ENCODE measurements at regions not wholly inside any gene's neighbourhood (a gene's known extent, or its start where the extent isn't known, plus 50 kb on each side); places are given as distances from the start of the nearest gene placed in this dataset.
A peak's percentile ranks its signal among the peaks of the same experiment; 100 is the strongest.

DNA sequence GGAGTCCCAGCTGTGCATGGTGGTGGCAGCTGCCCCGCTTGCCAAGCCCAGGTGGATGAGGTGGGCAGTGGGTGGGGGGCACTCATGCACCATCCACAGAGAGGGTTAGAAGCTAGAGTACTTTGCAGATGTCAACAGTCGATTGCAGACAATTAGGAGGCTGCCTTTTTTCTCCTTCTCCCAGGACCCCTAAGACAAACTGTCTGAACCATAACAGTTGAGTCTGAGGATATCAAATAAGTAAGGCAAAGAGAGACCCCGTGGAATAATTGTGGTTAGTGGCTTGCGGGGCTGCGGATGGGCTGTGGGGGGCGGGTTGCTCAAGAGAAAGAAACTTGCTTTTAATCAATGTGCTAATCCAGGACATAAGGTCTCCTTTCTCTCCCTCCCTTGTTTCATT is 926.2 kb downstream of the VRK1 start:
- DNase-seq (no peak), ATAC-seq (ENCODE audit: insufficient read depth, low FRiP score) (no peak)
- Histone ChIP-seq H3K27me3 (ENCODE audit: control insufficient read depth in 3 of 3, insufficient read depth in 3 of 3, low read length in 2 of 3) (no peaks in the 10 kb centered on the region), H3K27ac (ENCODE audit: low read depth in 1 of 2, low read length in 1 of 2) (no peak overlapping the region), H3K4me1 (ENCODE audit: control insufficient read depth in 5 of 5, insufficient read depth in 5 of 5, low read length in 5 of 5) (peaks cover 0 to 2% (median 0%) of the 10 kb centered on the region in 5 donors), H3K9me3 (ENCODE audit: control insufficient read depth in 4 of 4, insufficient read depth in 3 of 4, low read length in 3 of 4) (peaks cover 0 to 3% (median 0%) of the 10 kb centered on the region in 4 donors), H3K36me3 (ENCODE audit: control insufficient read depth in 4 of 4, insufficient read depth in 4 of 4, low read length in 4 of 4) (no peaks in the 10 kb centered on the region), H3K4me3 (no peak overlapping the region), H3K9ac (ENCODE audit: insufficient read depth in 1 of 2, low read length in 2 of 2) (no peak overlapping the region)
- TF ChIP-seq, protein P1, sequence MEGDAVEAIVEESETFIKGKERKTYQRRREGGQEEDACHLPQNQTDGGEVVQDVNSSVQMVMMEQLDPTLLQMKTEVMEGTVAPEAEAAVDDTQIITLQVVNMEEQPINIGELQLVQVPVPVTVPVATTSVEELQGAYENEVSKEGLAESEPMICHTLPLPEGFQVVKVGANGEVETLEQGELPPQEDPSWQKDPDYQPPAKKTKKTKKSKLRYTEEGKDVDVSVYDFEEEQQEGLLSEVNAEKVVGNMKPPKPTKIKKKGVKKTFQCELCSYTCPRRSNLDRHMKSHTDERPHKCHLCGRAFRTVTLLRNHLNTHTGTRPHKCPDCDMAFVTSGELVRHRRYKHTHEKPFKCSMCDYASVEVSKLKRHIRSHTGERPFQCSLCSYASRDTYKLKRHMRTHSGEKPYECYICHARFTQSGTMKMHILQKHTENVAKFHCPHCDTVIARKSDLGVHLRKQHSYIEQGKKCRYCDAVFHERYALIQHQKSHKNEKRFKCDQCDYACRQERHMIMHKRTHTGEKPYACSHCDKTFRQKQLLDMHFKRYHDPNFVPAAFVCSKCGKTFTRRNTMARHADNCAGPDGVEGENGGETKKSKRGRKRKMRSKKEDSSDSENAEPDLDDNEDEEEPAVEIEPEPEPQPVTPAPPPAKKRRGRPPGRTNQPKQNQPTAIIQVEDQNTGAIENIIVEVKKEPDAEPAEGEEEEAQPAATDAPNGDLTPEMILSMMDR (IDR thresholded peaks at IDR 0.05; ENCODE audit: control extremely low read depth, extremely low read depth) = no peak
- WGBS, 2 donors = 46 to 70% methylated on average over 6 of the region's 6 CpGs

DNA sequence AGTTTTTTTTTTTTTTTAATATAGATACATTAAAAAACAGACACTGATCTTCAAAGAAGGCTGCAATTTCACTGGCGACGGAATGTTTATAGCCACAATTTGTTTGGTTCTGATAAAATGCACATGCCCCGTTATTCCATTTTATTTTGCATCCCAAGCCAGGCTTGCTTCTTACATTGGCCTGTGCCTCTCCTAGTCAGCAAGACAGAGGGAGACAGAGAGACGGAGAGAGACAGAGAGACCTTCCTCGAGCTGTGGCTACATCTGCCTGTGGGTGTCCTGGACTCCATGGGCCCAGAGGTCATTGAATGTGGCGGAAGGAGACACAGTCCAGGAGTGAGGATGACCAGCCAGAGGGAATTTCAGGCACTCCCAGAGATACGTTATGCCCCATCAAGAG is 926.6 kb downstream of the VRK1 start:
- Histone ChIP-seq H3K27me3 (ENCODE audit: control insufficient read depth in 3 of 3, insufficient read depth in 3 of 3, low read length in 2 of 3) (no peaks in the 10 kb centered on the region), H3K4me1 (ENCODE audit: control insufficient read depth in 5 of 5, insufficient read depth in 5 of 5, low read length in 5 of 5) (peaks cover 0 to 2% (median 0%) of the 10 kb centered on the region in 5 donors), H3K9ac (ENCODE audit: insufficient read depth in 1 of 2, low read length in 2 of 2) (no peak overlapping the region), H3K36me3 (ENCODE audit: control insufficient read depth in 4 of 4, insufficient read depth in 4 of 4, low read length in 4 of 4) (no peaks in the 10 kb centered on the region), H3K4me3 (no peak overlapping the region), H3K9me3 (ENCODE audit: control insufficient read depth in 4 of 4, insufficient read depth in 3 of 4, low read length in 3 of 4) (peaks cover 0 to 3% (median 0%) of the 10 kb centered on the region in 4 donors), H3K27ac (ENCODE audit: low read depth in 1 of 2, low read length in 1 of 2) (no peak overlapping the region)
- no peak for DNase-seq
- 84 to 91% methylated on average over 7 of the region's 7 CpGs for WGBS, 2 donors
- ATAC-seq (ENCODE audit: insufficient read depth, low FRiP score) = no peak
- TF ChIP-seq, protein P1 (IDR thresholded peaks at IDR 0.05; ENCODE audit: control extremely low read depth, extremely low read depth) = no peak

DNA sequence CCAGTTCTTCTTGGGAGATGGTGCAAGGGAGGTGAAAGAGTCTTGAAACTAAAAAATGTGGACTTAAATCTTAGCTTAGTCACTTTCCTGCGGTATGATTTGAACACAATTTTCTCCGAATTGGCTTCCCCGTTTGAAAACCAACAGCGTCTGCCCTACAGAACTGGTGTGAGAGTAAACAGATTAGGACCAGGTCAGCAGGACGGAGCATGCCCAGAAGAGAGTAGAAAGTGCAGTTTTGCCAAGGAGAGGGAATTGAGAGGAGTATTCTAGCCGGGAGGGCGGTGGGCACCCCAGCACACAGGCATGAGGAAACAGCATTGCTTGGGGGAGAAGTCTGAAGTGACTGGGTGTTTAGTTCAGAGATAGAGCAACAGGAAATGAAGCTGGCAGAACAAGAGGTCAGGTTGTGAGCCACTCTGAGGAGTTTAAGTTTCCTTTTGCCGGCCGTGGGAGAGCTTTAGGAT is 927.1 kb downstream of the VRK1 start:
- no peak overlapping the region for H3K4me3 ChIP-seq
- no peak for ATAC-seq (ENCODE audit: insufficient read depth, low FRiP score)
- H3K36me3 ChIP-seq (ENCODE audit: control insufficient read depth in 4 of 4, insufficient read depth in 4 of 4, low read length in 4 of 4) = no peaks in the 10 kb centered on the region
- no peak overlapping the region for H3K9ac ChIP-seq (ENCODE audit: insufficient read depth in 1 of 2, low read length in 2 of 2)
- 7 to 18% methylated on average over 9 of the region's 9 CpGs for WGBS, 2 donors
- DNase-seq = no peak
- H3K27ac ChIP-seq (ENCODE audit: low read depth in 1 of 2, low read length in 1 of 2) = peak overlapping the region in 1 of 2 donors; percentile 37
- H3K9me3 ChIP-seq (ENCODE audit: control insufficient read depth in 4 of 4, insufficient read depth in 3 of 4, low read length in 3 of 4) = peaks cover 0 to 3% (median 0%) of the 10 kb centered on the region in 4 donors
- peaks cover 0 to 2% (median 0%) of the 10 kb centered on the region in 5 donors for H3K4me1 ChIP-seq (ENCODE audit: control insufficient read depth in 5 of 5, insufficient read depth in 5 of 5, low read length in 5 of 5)
- no peaks in the 10 kb centered on the region for H3K27me3 ChIP-seq (ENCODE audit: control insufficient read depth in 3 of 3, insufficient read depth in 3 of 3, low read length in 2 of 3)
- TF ChIP-seq, protein P1 (IDR thresholded peaks at IDR 0.05; ENCODE audit: control extremely low read depth, extremely low read depth) = no peak

DNA sequence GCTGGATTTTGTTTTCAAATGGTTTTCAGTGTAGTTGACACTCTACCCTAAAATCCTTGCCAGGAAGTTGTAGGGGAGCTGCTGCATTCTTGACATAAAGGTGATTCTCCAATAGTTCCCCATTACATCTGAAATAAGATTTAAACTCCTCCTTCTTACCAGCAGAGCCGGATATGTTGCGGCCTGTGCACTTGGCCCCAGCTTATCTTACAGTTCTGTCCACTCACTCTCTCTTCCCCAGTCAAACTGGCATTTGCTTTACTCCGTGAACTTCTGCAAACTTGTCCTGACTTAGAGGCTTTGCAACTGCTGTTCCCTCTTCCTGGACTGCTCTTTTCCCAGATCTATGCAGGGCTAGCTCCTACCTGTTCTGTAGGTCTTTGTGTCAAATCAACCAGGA is 929.5 kb downstream of the VRK1 start:
- Histone ChIP-seq H3K36me3 (ENCODE audit: control insufficient read depth in 4 of 4, insufficient read depth in 4 of 4, low read length in 4 of 4) (no peaks in the 10 kb centered on the region), H3K9ac (ENCODE audit: insufficient read depth in 1 of 2, low read length in 2 of 2) (no peak overlapping the region), H3K9me3 (ENCODE audit: control insufficient read depth in 4 of 4, insufficient read depth in 3 of 4, low read length in 3 of 4) (peaks cover 0 to 2% (median 0%) of the 10 kb centered on the region in 4 donors), H3K4me3 (no peak overlapping the region), H3K27ac (ENCODE audit: low read depth in 1 of 2, low read length in 1 of 2) (no peak overlapping the region), H3K27me3 (ENCODE audit: control insufficient read depth in 3 of 3, insufficient read depth in 3 of 3, low read length in 2 of 3) (no peaks in the 10 kb centered on the region), H3K4me1 (ENCODE audit: control insufficient read depth in 5 of 5, insufficient read depth in 5 of 5, low read length in 5 of 5) (peaks cover 0 to 2% (median 0%) of the 10 kb centered on the region in 5 donors)
- DNase-seq (no peak), ATAC-seq (ENCODE audit: insufficient read depth, low FRiP score) (no peak)
- TF ChIP-seq, protein P1 (IDR thresholded peaks at IDR 0.05; ENCODE audit: control extremely low read depth, extremely low read depth) = no peak
- WGBS, 2 donors = 59 to 74% methylated on average over 3 of the region's 3 CpGs

Data from lung (tissue), 11 donors.